ENCODE measurements at regions not wholly inside any gene's neighbourhood (a gene's known extent, or its start where the extent isn't known, plus 50 kb on each side); places are given as distances from the start of the nearest gene placed in this dataset.

GRCh38 chr9:79945016-79945415, 373.3 kb downstream of the TLE4 start:
- DNase-seq (ENCODE audit: low read depth), result no peak

- no peak for DNase-seq (ENCODE audit: low read depth)
Measured at GRCh38 chr9:79940919-79941318, 369.2 kb downstream of the TLE4 start.

- DNase-seq (ENCODE audit: low read depth), result no peak
Measured at GRCh38 chr9:79939819-79940218, 368.1 kb downstream of the TLE4 start.

GRCh38 chr9:79936336-79936735, 364.6 kb downstream of the TLE4 start:
- DNase-seq (ENCODE audit: low read depth), result no peak

GRCh38 chr9:79929285-79929684, 357.5 kb downstream of the TLE4 start:
- no peak for DNase-seq (ENCODE audit: low read depth)

- DNase-seq (ENCODE audit: low read depth), result no peak
Measured at GRCh38 chr9:79928661-79929223, 357.0 kb downstream of the TLE4 start.

- DNase-seq (ENCODE audit: low read depth), result no peak
Measured at GRCh38 chr9:79925326-79925725, 353.6 kb downstream of the TLE4 start.

GRCh38 chr9:79924836-79925235, 353.1 kb downstream of the TLE4 start:
- DNase-seq (ENCODE audit: low read depth), result no peak

- no peak for DNase-seq (ENCODE audit: low read depth)
Measured at GRCh38 chr9:79917421-79917820, 345.7 kb downstream of the TLE4 start.

- no peak for DNase-seq (ENCODE audit: low read depth)
Measured at GRCh38 chr9:79913867-79914266, 342.1 kb downstream of the TLE4 start.

- no peak for DNase-seq (ENCODE audit: low read depth)
Measured at GRCh38 chr9:79912318-79913070, 340.7 kb downstream of the TLE4 start.

GRCh38 chr9:79911724-79912123, 340.0 kb downstream of the TLE4 start:
- DNase-seq (ENCODE audit: low read depth), result no peak

- no peak for DNase-seq (ENCODE audit: low read depth)
Measured at GRCh38 chr9:79902825-79903600, 331.2 kb downstream of the TLE4 start.

GRCh38 chr9:79900754-79901153, 329.0 kb downstream of the TLE4 start:
- DNase-seq (ENCODE audit: low read depth), result no peak

- DNase-seq (ENCODE audit: low read depth), result no peak
Measured at GRCh38 chr9:79896390-79896980, 324.7 kb downstream of the TLE4 start.

GRCh38 chr9:79895232-79895631, 323.5 kb downstream of the TLE4 start:
- no peak for DNase-seq (ENCODE audit: low read depth)

GRCh38 chr9:79889369-79889768, 317.6 kb downstream of the TLE4 start:
- DNase-seq (ENCODE audit: low read depth), result no peak

GRCh38 chr9:79885093-79885857, 313.5 kb downstream of the TLE4 start:
- DNase-seq (ENCODE audit: low read depth), result no peak

GRCh38 chr9:79884546-79884945, 312.8 kb downstream of the TLE4 start:
- no peak for DNase-seq (ENCODE audit: low read depth)

- DNase-seq (ENCODE audit: low read depth), result no peak
Measured at GRCh38 chr9:79883073-79883645, 311.4 kb downstream of the TLE4 start.

GRCh38 chr9:79880626-79881025, 308.9 kb downstream of the TLE4 start:
- no peak for DNase-seq (ENCODE audit: low read depth)
